Activated CD4-positive, alpha-beta T cell treated with anti-CD3 and anti-CD28 coated beads, Interleukin-2, amount 10 ng/mL, durations not matched to agents 24 days and 14 days (primary cell): ENCODE measurements at regions not wholly inside any gene's neighbourhood (a gene's known extent, or its start where the extent isn't known, plus 50 kb on each side); places are given as distances from the start of the nearest gene placed in this dataset.

Source experiments
- DNase-seq: peaks from one replicate; pipeline ENCODE4 v3.0.0; 2022
- H3K27ac Mint-ChIP-seq: one replicate; pipeline ENCODE4 v1.8.0; 2022; ENCODE audit warnings: mild to moderate bottlenecking, mixed read lengths
- H3K27me3 Mint-ChIP-seq: one replicate; pipeline ENCODE4 v1.8.0; 2022; ENCODE audit warnings: mixed read lengths
- H3K36me3 Mint-ChIP-seq: one replicate; pipeline ENCODE4 v1.8.0; 2022; ENCODE audit warnings: low read depth, mild to moderate bottlenecking, mixed read lengths
- H3K4me1 Mint-ChIP-seq: one replicate; pipeline ENCODE4 v1.8.0; 2021; ENCODE audit warnings: mixed read lengths
- H3K4me3 Mint-ChIP-seq: one replicate; pipeline ENCODE4 v1.8.0; 2022; ENCODE audit warnings: mild to moderate bottlenecking, moderate library complexity, mixed read lengths
- H3K9me3 Mint-ChIP-seq: one replicate; pipeline ENCODE4 v1.8.0; 2021; ENCODE audit warnings: mixed read lengths
- intact Hi-C: fragments of 100-400 bp; cut with micrococcal nuclease; formaldehyde crosslinking; loops from one replicate; pipeline ENCODE4 v1.15.1; 2023

GRCh38 chr2:217061916-217062505, 202.1 kb upstream of the TNP1 start:
- Mint-ChIP-seq H3K4me3 (no peak overlapping the region), H3K27ac (no peak overlapping the region), H3K36me3 (no peaks in the 10 kb centered on the region), H3K27me3 (peaks cover 9% of the 10 kb centered on the region), H3K9me3 (no peaks in the 10 kb centered on the region), H3K4me1 (peaks cover 5% of the 10 kb centered on the region)
- no peak for DNase-seq
- intact Hi-C loops, result no loop called here

- H3K36me3 Mint-ChIP-seq, result no peaks in the 10 kb centered on the region
- intact Hi-C loops, result no loop called here
- H3K9me3 Mint-ChIP-seq, result no peaks in the 10 kb centered on the region
- H3K27ac Mint-ChIP-seq, result no peak overlapping the region
- DNase-seq, result no peak
- peaks cover 5% of the 10 kb centered on the region for H3K4me1 Mint-ChIP-seq
- no peak overlapping the region for H3K4me3 Mint-ChIP-seq
- peaks cover 11% of the 10 kb centered on the region for H3K27me3 Mint-ChIP-seq
Observed at GRCh38 chr2:217060951-217061547, 201.2 kb upstream of the TNP1 start.

DNA sequence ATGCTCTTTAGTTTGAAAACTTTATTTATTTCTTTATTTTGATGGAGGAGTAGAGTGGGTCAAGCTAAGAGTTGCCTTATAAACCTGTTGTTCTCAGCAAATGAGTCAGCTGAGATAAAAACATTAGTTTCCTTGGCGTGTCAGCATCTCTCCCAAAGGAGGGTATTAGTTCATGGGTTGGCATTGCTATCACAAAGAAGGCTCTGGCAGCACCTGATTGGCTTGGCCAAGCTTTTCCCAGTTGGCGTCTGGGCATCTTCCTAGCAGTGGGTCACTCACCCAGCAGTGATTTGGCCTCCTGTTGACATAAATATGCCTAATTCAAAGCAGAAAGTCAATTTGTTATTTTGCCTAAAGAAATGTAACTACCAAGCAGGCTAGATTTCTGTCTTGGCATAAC, 200.7 kb upstream of the TNP1 start:
- DNase-seq, result no peak
- no peaks in the 10 kb centered on the region for H3K9me3 Mint-ChIP-seq
- H3K4me1 Mint-ChIP-seq, result peaks cover 5% of the 10 kb centered on the region
- no peaks in the 10 kb centered on the region for H3K36me3 Mint-ChIP-seq
- H3K27ac Mint-ChIP-seq, result no peak overlapping the region
- intact Hi-C loops, result no loop called here
- no peak overlapping the region for H3K4me3 Mint-ChIP-seq
- H3K27me3 Mint-ChIP-seq, result peaks cover 11% of the 10 kb centered on the region

DNA sequence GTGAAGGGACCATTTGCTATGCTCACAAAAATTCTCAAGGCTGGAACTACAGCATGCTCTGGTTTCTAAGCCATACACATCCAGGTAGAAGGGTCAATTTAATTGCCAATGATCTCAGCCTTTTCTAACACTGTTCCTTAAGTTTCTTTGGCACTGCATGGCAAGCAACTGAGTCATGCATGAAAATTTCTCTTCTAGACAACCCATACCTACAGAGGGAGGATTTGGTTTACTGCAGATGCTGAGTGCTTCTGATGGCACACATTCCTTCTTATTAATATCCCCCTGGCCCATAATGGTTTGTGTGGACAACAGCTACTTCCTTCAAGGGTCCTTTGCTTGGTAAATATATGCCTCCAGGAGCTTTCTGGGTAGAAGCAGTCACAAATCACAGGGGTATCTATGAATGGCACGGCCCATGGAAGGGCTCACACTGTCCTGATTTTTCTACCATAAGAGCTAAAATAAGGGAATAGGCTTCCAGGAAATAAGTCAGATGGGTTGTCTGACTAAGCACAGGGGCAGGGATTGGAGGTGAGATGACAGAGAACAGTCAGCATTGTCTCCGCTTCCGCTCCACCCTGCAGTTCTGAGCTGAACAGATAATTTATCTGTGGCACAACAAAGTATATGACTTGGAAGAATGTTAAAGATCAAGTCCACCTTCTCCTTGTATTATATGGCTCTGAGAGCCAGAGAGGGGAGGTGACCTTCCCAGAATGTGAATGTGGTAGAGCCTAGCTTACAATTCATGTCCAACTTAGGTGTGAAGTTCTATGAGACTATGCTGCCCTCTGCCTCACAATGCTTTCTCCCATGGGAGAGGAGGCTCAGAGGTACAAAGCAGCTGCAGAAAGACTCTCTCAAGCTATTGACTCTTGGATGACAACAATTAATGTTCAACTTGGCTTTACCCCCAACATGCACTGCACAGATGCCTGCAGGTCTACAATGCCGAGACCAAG, 199.2 kb upstream of the TNP1 start:
- peaks cover 15% of the 10 kb centered on the region for H3K27me3 Mint-ChIP-seq

GRCh38 chr2:217057773-217058172, 197.9 kb upstream of the TNP1 start:
- intact Hi-C loops, result no loop called here
- no peak overlapping the region for H3K4me3 Mint-ChIP-seq
- peaks cover 13% of the 10 kb centered on the region for H3K27me3 Mint-ChIP-seq
- no peak overlapping the region for H3K27ac Mint-ChIP-seq
- H3K36me3 Mint-ChIP-seq, result no peaks in the 10 kb centered on the region
- H3K9me3 Mint-ChIP-seq, result no peaks in the 10 kb centered on the region
- no peaks in the 10 kb centered on the region for H3K4me1 Mint-ChIP-seq
- no peak for DNase-seq

More for the DNA sequence above, 199.2 kb upstream of the TNP1 start:
- Mint-ChIP-seq H3K27ac (no peak overlapping the region), H3K9me3 (no peaks in the 10 kb centered on the region), H3K4me3 (no peak overlapping the region), H3K36me3 (no peaks in the 10 kb centered on the region), H3K4me1 (peaks cover 3% of the 10 kb centered on the region)
- intact Hi-C loops, result no loop called here
- no peak for DNase-seq

- H3K27me3 Mint-ChIP-seq, result peaks cover 16% of the 10 kb centered on the region
- no peaks in the 10 kb centered on the region for H3K4me1 Mint-ChIP-seq
- no peaks in the 10 kb centered on the region for H3K36me3 Mint-ChIP-seq
- intact Hi-C loops, result no loop called here
- H3K4me3 Mint-ChIP-seq, result no peak overlapping the region
- DNase-seq, result no peak
- no peak overlapping the region for H3K27ac Mint-ChIP-seq
- no peaks in the 10 kb centered on the region for H3K9me3 Mint-ChIP-seq
Observed at GRCh38 chr2:217055624-217056023, 195.8 kb upstream of the TNP1 start.

DNA sequence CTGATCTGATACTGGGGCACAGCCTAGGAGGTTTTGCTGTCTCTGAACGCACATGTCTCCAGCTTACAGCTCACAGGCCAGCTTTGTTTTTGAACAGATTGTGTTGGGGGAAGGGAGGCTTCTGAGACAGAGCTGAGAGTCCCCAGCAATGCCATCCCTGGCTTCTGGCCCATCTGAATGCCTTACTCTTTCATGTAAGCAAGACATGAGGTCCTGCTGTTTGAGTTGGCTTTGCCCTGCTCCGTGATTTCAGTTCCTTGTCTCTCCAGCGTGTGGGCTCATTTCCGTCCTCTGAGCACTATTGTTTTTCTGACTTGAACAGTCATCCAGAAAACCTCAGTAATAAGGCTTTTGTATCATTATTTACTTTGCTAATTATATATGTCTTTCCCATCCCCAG, 194.9 kb upstream of the TNP1 start:
- Mint-ChIP-seq H3K36me3 (no peaks in the 10 kb centered on the region), H3K27ac (no peak overlapping the region), H3K27me3 (peaks cover 16% of the 10 kb centered on the region), H3K4me3 (no peak overlapping the region), H3K9me3 (no peaks in the 10 kb centered on the region), H3K4me1 (no peaks in the 10 kb centered on the region)
- intact Hi-C loops, result no loop called here
- DNase-seq, result no peak

- DNase-seq, result no peak
- Mint-ChIP-seq H3K4me3 (no peak overlapping the region), H3K27ac (no peak overlapping the region), H3K4me1 (no peaks in the 10 kb centered on the region), H3K27me3 (peaks cover 26% of the 10 kb centered on the region), H3K9me3 (no peaks in the 10 kb centered on the region), H3K36me3 (no peaks in the 10 kb centered on the region)
- intact Hi-C loops, result no loop called here
Observed at GRCh38 chr2:217052856-217053577, 193.2 kb upstream of the TNP1 start.

- DNase-seq, result no peak
- Mint-ChIP-seq H3K4me1 (no peaks in the 10 kb centered on the region), H3K36me3 (no peaks in the 10 kb centered on the region), H3K27me3 (peaks cover 20% of the 10 kb centered on the region), H3K27ac (no peak overlapping the region), H3K9me3 (no peaks in the 10 kb centered on the region), H3K4me3 (no peak overlapping the region)
- intact Hi-C loops, result no loop called here
Observed at GRCh38 chr2:217051416-217051815, 191.6 kb upstream of the TNP1 start.

DNA sequence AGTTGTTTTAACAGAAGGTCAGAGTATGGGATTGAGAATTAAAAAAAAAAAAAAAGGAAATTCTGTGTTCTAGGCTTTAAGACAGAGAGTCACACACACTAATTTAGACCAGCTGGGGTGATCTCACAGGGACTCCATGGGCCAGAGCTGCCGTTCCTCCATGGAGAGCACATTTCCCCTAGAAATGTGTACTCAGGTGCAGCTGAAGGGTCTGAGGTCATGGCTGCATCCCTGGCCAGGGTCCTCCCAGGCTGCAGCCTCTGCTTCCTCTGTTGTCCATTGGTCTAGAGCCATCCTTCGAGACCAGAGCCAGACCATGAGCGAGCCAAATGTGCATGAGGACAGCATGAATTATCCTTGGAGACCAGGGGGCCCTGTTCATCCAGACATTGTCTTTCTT, 190.1 kb upstream of the TNP1 start:
- H3K9me3 Mint-ChIP-seq, result no peaks in the 10 kb centered on the region
- peaks cover 19% of the 10 kb centered on the region for H3K27me3 Mint-ChIP-seq
- no peaks in the 10 kb centered on the region for H3K4me1 Mint-ChIP-seq
- no peak overlapping the region for H3K4me3 Mint-ChIP-seq
- intact Hi-C loops, result no loop called here
- DNase-seq, result no peak
- H3K36me3 Mint-ChIP-seq, result no peaks in the 10 kb centered on the region
- H3K27ac Mint-ChIP-seq, result no peak overlapping the region

- Mint-ChIP-seq H3K27ac (no peak overlapping the region), H3K36me3 (no peaks in the 10 kb centered on the region), H3K4me3 (no peak overlapping the region), H3K27me3 (peaks cover 21% of the 10 kb centered on the region), H3K9me3 (no peaks in the 10 kb centered on the region), H3K4me1 (no peaks in the 10 kb centered on the region)
- no peak for DNase-seq
- intact Hi-C loops, result no loop called here
Observed at GRCh38 chr2:217049422-217049821, 189.6 kb upstream of the TNP1 start.

- no peaks in the 10 kb centered on the region for H3K36me3 Mint-ChIP-seq
- intact Hi-C loops, result no loop called here
- DNase-seq, result no peak
- no peaks in the 10 kb centered on the region for H3K4me1 Mint-ChIP-seq
- H3K27me3 Mint-ChIP-seq, result peaks cover 21% of the 10 kb centered on the region
- H3K27ac Mint-ChIP-seq, result no peak overlapping the region
- no peak overlapping the region for H3K4me3 Mint-ChIP-seq
- H3K9me3 Mint-ChIP-seq, result no peaks in the 10 kb centered on the region
Observed at GRCh38 chr2:217048730-217049129, 188.9 kb upstream of the TNP1 start.

GRCh38 chr2:217047631-217048030, 187.8 kb upstream of the TNP1 start:
- no peaks in the 10 kb centered on the region for H3K36me3 Mint-ChIP-seq
- no peaks in the 10 kb centered on the region for H3K9me3 Mint-ChIP-seq
- peaks cover 21% of the 10 kb centered on the region for H3K27me3 Mint-ChIP-seq
- H3K4me1 Mint-ChIP-seq, result no peaks in the 10 kb centered on the region
- H3K27ac Mint-ChIP-seq, result no peak overlapping the region
- H3K4me3 Mint-ChIP-seq, result no peak overlapping the region
- intact Hi-C loops, result no loop called here
- DNase-seq, result no peak

- Mint-ChIP-seq H3K9me3 (no peaks in the 10 kb centered on the region), H3K4me3 (no peak overlapping the region), H3K36me3 (no peaks in the 10 kb centered on the region), H3K4me1 (no peaks in the 10 kb centered on the region), H3K27me3 (peaks cover 24% of the 10 kb centered on the region), H3K27ac (no peak overlapping the region)
- intact Hi-C loops, result no loop called here
- DNase-seq, result no peak
Observed at GRCh38 chr2:217047209-217047608, 187.3 kb upstream of the TNP1 start.
